Fibroblast of lung (primary cell): ENCODE measurements at regions not wholly inside any gene's neighbourhood (a gene's known extent, or its start where the extent isn't known, plus 50 kb on each side); places are given as distances from the start of the nearest gene placed in this dataset.
"Not testable (repeated sequence)": the region's sequence is repeated elsewhere in the genome, so short reads cannot be mapped to it uniquely, and the experiment has no call there.

Source experiments
- CTCF ChIP-seq, 2 donors: IDR thresholded peaks in 1 of 2; conservative IDR thresholded peaks in 1 of 2; 1 replicate in 1 of 2; 2 replicates in 1 of 2; pipeline ENCODE4 v1.5.1; 2011 to 2012; ENCODE audit warnings: low read length in 2 of 2, control low read depth in 1 of 2, inconsistent platforms in 1 of 2, low read depth in 1 of 2, mild to moderate bottlenecking in 1 of 2
- EZH2 ChIP-seq: IDR thresholded peaks from 2 replicates; pipeline ENCODE4 v1.5.1; 2012; ENCODE audit warnings: low read length, control low read depth, mild to moderate bottlenecking; ENCODE audit errors: missing control alignments

GRCh38 chr12:54123981-54124380, 64.8 kb downstream of the SMUG1 start:
- not testable (repeated sequence) for TF ChIP-seq CTCF (conservative IDR thresholded peaks at IDR 0.05 in 1 of 2, IDR thresholded peaks at IDR 0.05 in 1 of 2; ENCODE audit: low read depth in 1 of 2, low read length in 2 of 2); EZH2
